A549 (cell line): ENCODE measurements at regions not wholly inside any gene's neighbourhood (a gene's known extent, or its start where the extent isn't known, plus 50 kb on each side); places are given as distances from the start of the nearest gene placed in this dataset.

Experiments
- ATAC-seq, 2 experiments: fragments of 200-7000 bp in 1 of 2; fragments of >200 bp in 1 of 2; cut with Nextera tagmentation in 1 of 2; cut with Tn5 transposase in 1 of 2; 3 replicates each; pipeline versions ENCODE4 v1.8.0 to v1.9.1; 2018 to 2020; ENCODE audit warnings: mild to moderate bottlenecking in 1 of 2, moderate library complexity in 1 of 2
- CTCF ChIA-PET: fragments of 300-600 bp; sonication (Branson Sonifier 250); formaldehyde crosslinking; extraction: SDS; loops from one replicate; lab custom pipeline; 2021; ENCODE audit warnings: antibody characterized with exemption, inconsistent platforms; lab: Yijun Ruan, JAX
- POLR2A ChIA-PET: fragments of 350-600 bp; formaldehyde crosslinking; extraction: SDS; loops from one replicate; lab custom pipeline; 2021; ENCODE audit warnings: antibody characterized with exemption, inconsistent platforms; lab: Yijun Ruan, JAX
- DNase-seq, 2 experiments: peaks; one replicate each; pipeline versions ENCODE4 v3.0.0 to v3.0.0-alpha.2; 2011 to 2016; ENCODE audit warnings: low read depth in 1 of 2, low spot score in 1 of 2
- FAIRE-seq: peaks from 2 replicates; lab custom pipeline; 2011; peaks lifted over from hg19 to GRCh38; lab: Jason Lieb, UNC
- H3K27ac ChIP-seq, 2 experiments: fragments of >200 bp; sonication (Bioruptor Twin); formaldehyde crosslinking; 3 replicates each; pipeline ENCODE4 v1.5.1; 2016 to 2017
- H3K4me1 ChIP-seq: fragments of >200 bp; sonication (Bioruptor Twin); formaldehyde crosslinking; 3 replicates; pipeline ENCODE4 v1.6.1; 2016
- H3K4me2 ChIP-seq: fragments of >200 bp; sonication (Bioruptor Twin); formaldehyde crosslinking; 3 replicates; pipeline ENCODE4 v1.6.1; 2016
- H3K4me3 ChIP-seq: fragments of >200 bp; sonication (Bioruptor Twin); formaldehyde crosslinking; 3 replicates; pipeline ENCODE4 v1.5.1; 2016
- H3K9me3 ChIP-seq: fragments of >200 bp; sonication (Bioruptor Twin); formaldehyde crosslinking; 3 replicates; pipeline ENCODE4 v1.6.1; 2016
- GATA3 ChIP-seq: IDR thresholded peaks from 2 replicates; pipeline ENCODE4 v1.6.1; 2012; ENCODE audit warnings: borderline replicate concordance
- HDAC2 ChIP-seq: fragments of 200-600 bp; sonication (generic); IDR thresholded peaks from 2 replicates; pipeline ENCODE4 v1.6.1; 2016
- HOXA7 ChIP-seq: fragments of 250-450 bp; sonication (Bioruptor Pico); IDR thresholded peaks from 2 replicates; pipeline ENCODE4 v1.5.0; 2020; ENCODE audit warnings: mild to moderate bottlenecking, moderate library complexity
- JUN ChIP-seq, 2 experiments: fragments of >200 bp; sonication (Bioruptor Twin); formaldehyde crosslinking; IDR thresholded peaks; 2 replicates in 1 of 2; 3 replicates in 1 of 2; pipeline ENCODE4 v1.6.1; 2016 to 2017
- MAZ ChIP-seq: fragments of 150-350 bp; IDR thresholded peaks from 2 replicates; pipeline ENCODE4 v1.6.1; 2014; ENCODE audit warnings: antibody characterized with exemption, low read depth, low read length, borderline replicate concordance
- NFE2L2 ChIP-seq: fragments of 150-350 bp; conservative IDR thresholded peaks from 2 replicates; pipeline ENCODE4 v1.6.1; 2014; ENCODE audit warnings: low read length
- PBX3 ChIP-seq: IDR thresholded peaks from 2 replicates; pipeline ENCODE4 v1.6.1; 2012
- PHF8 ChIP-seq: fragments of 200-600 bp; sonication (generic); IDR thresholded peaks from 2 replicates; pipeline ENCODE4 v1.6.1; 2016; ENCODE audit warnings: low read depth, mild to moderate bottlenecking, antibody characterized with exemption, moderate library complexity, borderline replicate concordance
- POLR2AphosphoS2 ChIP-seq: conservative IDR thresholded peaks from 2 replicates; pipeline ENCODE4 v1.6.1; 2012; ENCODE audit warnings: low read length, improper control_type of control experiment, inconsistent platforms
- RARB ChIP-seq: fragments of 250-450 bp; sonication (Bioruptor Pico); IDR thresholded peaks from 2 replicates; pipeline ENCODE4 v1.8.0; 2021; ENCODE audit warnings: mild to moderate bottlenecking, moderate library complexity
- RFX5 ChIP-seq: fragments of 450-650 bp; IDR thresholded peaks from 2 replicates; pipeline ENCODE4 v1.7.1; 2014; ENCODE audit warnings: antibody characterized with exemption, mild to moderate bottlenecking, moderate library complexity
- SMC3 ChIP-seq: fragments of >200 bp; sonication (Bioruptor Twin); formaldehyde crosslinking; IDR thresholded peaks from 3 replicates; pipeline ENCODE4 v1.6.1; 2018; ENCODE audit warnings: inconsistent platforms
- TFCP2L1 ChIP-seq: fragments of 250-450 bp; sonication (Bioruptor Pico); IDR thresholded peaks from 2 replicates; pipeline ENCODE4 v1.5.0; 2021; ENCODE audit warnings: mild to moderate bottlenecking
- ZC3H11A ChIP-seq: fragments of 450-650 bp; IDR thresholded peaks from 2 replicates; pipeline ENCODE4 v1.6.1; 2014; ENCODE audit warnings: antibody characterized with exemption, mild to moderate bottlenecking
- ZNF302 ChIP-seq: fragments of 250-450 bp; sonication (Bioruptor Pico); IDR thresholded peaks from 2 replicates; pipeline ENCODE4 v1.9.0; 2021; ENCODE audit warnings: inconsistent platforms, mild to moderate bottlenecking, moderate library complexity
- ZSCAN20 ChIP-seq: fragments of 250-450 bp; sonication (Bioruptor Pico); IDR thresholded peaks from 2 replicates; pipeline ENCODE4 v1.8.0; 2022; ENCODE audit warnings: mild to moderate bottlenecking, moderate library complexity
- WGBS: methylation state at CpG from one replicate; pipeline ENCODE4 v1.1.6; 2017; ENCODE audit errors: missing lambda C conversion rate; 5-methylcytosine and 5-hydroxymethylcytosine counted together
- TF ChIP-seq, protein P1 (sequence below): fragments of 450-650 bp; IDR thresholded peaks from 2 replicates; pipeline ENCODE4 v1.6.1; 2014; ENCODE audit warnings: antibody characterized with exemption
- TF ChIP-seq, protein P2 (sequence below): fragments of 150-350 bp; IDR thresholded peaks from 2 replicates; pipeline ENCODE4 v1.6.1; 2014; ENCODE audit warnings: low read depth, mild to moderate bottlenecking, low read length

DNA sequence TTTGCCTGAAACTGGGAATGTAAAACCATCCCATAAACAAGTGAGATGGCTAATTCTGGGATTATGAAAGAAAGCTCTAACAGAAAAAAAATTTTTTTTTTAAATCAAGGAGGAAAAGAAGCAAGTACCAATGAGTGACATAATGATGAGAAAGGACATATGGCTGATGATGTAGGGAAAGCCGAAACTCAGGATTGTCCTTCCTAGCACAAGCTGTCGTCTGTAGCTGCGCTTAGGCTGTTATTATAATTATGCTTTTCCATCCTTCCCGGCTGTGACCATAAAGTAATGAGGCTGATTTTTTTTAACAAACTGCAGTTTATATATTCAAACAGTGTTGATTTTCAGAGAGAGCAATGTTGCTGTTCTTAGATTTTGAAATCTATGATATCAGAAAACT lies 209.8 kb upstream of the NOCT start:
- CTCF ChIA-PET: no interaction called here
- Histone ChIP-seq H3K9me3 (no peaks in the 10 kb centered on the region), H3K4me1 (no peaks in the 10 kb centered on the region), H3K4me2 (no peak overlapping the region), H3K4me3 (no peak overlapping the region), H3K27ac (no peak overlapping the region)
- FAIRE-seq (no peak), DNase-seq (no peak), ATAC-seq (no peak)
- TF ChIP-seq PHF8: no peak
- no peak for TF ChIP-seq GATA3
- TF ChIP-seq ZSCAN20 (CRISPR knock-in tag): no peak
- TF ChIP-seq TFCP2L1 (CRISPR knock-in tag): no peak
- TF ChIP-seq, protein P1, sequence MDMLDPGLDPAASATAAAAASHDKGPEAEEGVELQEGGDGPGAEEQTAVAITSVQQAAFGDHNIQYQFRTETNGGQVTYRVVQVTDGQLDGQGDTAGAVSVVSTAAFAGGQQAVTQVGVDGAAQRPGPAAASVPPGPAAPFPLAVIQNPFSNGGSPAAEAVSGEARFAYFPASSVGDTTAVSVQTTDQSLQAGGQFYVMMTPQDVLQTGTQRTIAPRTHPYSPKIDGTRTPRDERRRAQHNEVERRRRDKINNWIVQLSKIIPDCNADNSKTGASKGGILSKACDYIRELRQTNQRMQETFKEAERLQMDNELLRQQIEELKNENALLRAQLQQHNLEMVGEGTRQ: no peak
- no peak for TF ChIP-seq NFE2L2
- POLR2A ChIA-PET: interaction anchor here (0.6 kb wide), 1 partner anchor 20 kb away, joined by 4 read pairs; no protein-coding TSS in a partner anchor
- 49% methylated on average over 4 of the region's 4 CpGs for WGBS

DNA sequence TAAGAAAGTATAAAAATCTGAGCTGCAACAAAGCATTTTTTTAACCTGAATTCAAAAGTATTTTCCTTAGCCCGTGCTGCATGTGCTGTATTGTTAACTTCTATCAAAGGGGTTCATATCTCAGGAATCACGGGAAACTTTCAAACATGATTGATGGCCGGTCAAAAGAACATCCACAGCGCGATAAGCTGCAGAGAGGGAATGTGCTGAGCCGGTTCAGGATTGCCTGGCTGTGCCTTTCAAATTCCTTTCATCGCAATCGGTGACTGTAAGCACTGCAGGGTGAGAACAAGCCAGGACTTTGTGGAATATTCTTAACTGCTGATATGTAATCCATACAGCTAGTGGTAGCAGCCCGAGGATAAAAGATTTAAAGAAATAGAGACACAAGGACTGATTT lies 210.9 kb upstream of the NOCT start:
- ChIA-PET CTCF (no interaction called here), POLR2A (no interaction called here)
- DNase-seq (no peak), FAIRE-seq (no peak), ATAC-seq (no peak)
- H3K4me2 ChIP-seq: no peak overlapping the region
- no peaks in the 10 kb centered on the region for H3K4me1 ChIP-seq
- no peak for TF ChIP-seq ZNF302 (CRISPR knock-in tag)
- TF ChIP-seq MAZ: no peak
- TF ChIP-seq ZSCAN20 (CRISPR knock-in tag): no peak
- TF ChIP-seq, protein P1: no peak
- TF ChIP-seq SMC3: no peak
- no peak overlapping the region for H3K27ac ChIP-seq
- no peaks in the 10 kb centered on the region for H3K9me3 ChIP-seq
- H3K4me3 ChIP-seq: no peak overlapping the region
- 39% methylated on average over 9 of the region's 9 CpGs for WGBS

- ATAC-seq (no peak), FAIRE-seq (no peak)
Observed at GRCh38 chr4:138803051-138803450, 212.5 kb upstream of the NOCT start.

More at GRCh38 chr4:138803051-138803450, 212.5 kb upstream of the NOCT start:
- DNase-seq: no peak
- H3K4me3 ChIP-seq: no peak overlapping the region
- H3K9me3 ChIP-seq: no peaks in the 10 kb centered on the region
- no peak overlapping the region for H3K4me2 ChIP-seq
- no peak overlapping the region for H3K27ac ChIP-seq
- H3K4me1 ChIP-seq: no peaks in the 10 kb centered on the region
- TF ChIP-seq RARB (CRISPR knock-in tag) (no peak), ZC3H11A (no peak), HOXA7 (no peak), RFX5 (no peak), PBX3 (no peak), HDAC2 (no peak), JUN (IDR thresholded peaks at IDR 0.05) (no peak), POLR2AphosphoS2 (no peak)
- TF ChIP-seq, protein P1: no peak
- TF ChIP-seq, protein P2, sequence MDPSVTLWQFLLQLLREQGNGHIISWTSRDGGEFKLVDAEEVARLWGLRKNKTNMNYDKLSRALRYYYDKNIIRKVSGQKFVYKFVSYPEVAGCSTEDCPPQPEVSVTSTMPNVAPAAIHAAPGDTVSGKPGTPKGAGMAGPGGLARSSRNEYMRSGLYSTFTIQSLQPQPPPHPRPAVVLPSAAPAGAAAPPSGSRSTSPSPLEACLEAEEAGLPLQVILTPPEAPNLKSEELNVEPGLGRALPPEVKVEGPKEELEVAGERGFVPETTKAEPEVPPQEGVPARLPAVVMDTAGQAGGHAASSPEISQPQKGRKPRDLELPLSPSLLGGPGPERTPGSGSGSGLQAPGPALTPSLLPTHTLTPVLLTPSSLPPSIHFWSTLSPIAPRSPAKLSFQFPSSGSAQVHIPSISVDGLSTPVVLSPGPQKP: no peak
- 9% methylated on average over 4 of the region's 4 CpGs for WGBS
- ChIA-PET CTCF (no interaction called here), POLR2A (no interaction called here)
